NCI-H1092 (cell line): ENCODE measurements at regions not wholly inside any gene's neighbourhood (a gene's known extent, or its start where the extent isn't known, plus 50 kb on each side); places are given as distances from the start of the nearest gene placed in this dataset.
A peak's percentile ranks its signal among the peaks of the same experiment; 100 is the strongest.

Experiments used
- DNase-seq: peaks from one replicate; lab custom pipeline; 2025; lab: John Stamatoyannopoulos, UW

DNA sequence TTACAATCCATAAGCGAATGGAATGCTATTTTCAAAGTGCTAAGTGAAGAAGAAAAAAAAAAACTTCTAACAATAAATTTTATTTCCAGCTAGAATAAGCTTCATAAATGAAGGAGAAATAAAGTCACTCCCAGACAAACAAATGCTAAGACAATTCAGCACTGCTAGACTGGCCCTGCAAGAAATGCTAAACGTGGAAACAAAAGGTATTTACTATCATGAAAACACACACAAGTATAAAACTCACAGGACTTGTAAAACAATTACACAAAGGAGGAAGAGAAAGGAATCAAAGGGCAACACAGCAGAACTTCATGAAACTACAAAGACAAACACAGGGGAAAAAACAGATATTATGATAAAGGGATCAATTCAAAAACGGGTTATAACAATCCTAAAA lies 85.8 kb upstream of the NELL2 start:
- no peak for DNase-seq

DNA sequence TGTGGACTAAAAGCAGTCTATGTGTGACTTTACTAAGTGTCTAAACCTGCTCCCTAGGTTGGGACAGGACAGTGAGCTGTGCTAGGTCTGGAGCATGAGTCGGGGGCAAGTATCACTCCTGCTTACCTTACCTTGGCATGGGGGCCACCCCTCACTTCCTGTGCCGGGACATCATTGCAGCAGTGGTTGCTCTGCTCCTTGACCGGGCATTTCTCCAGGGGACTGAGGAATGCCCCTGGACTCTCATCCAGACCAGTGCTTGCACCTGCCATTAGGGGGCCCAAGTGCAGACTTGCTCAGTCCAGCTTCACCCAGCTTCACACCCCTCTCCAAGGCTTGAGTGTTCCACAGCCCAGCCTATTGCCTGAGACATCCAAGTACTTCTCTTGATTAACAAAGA lies 84.7 kb upstream of the NELL2 start:
- no peak for DNase-seq

DNA sequence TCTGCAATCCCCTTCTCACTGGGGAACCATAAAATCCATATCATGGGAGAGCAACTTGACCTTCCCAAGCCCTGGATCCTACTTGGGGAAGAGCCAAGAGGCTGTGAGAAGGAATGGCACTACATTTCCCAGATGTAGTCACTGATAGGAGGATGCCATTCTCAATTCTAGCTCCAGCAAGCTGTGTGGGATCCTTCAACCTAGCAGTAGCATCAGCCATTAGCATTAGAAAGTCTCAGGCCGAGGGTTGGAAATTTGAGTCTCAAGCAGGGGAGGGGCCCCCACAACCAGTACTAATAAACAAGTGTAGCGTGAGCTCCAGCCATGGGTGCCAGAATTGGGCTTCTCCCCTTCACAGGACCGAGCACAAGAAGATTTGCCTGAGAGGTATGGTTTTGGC lies 84.3 kb upstream of the NELL2 start:
- no peak for DNase-seq

DNA sequence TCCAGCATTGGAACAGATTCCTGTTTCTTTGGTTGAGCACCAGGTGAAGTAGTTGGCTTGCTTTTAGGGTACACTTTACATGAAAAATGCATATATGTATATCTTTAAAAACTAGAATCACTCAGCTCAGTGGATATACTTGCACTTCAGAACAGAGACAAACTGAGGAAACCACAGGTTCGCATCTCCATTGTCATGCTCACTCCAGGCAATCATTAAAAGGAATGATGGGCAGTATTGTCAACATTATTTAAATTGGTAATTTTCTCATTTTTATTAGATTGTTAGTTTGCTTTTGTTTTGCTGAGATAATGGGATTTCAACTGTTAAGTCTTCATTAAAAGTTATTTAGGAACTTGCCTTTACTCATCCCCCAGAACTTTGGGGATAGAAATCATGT lies 71.0 kb upstream of the NELL2 start:
- DNase-seq: no peak

DNA sequence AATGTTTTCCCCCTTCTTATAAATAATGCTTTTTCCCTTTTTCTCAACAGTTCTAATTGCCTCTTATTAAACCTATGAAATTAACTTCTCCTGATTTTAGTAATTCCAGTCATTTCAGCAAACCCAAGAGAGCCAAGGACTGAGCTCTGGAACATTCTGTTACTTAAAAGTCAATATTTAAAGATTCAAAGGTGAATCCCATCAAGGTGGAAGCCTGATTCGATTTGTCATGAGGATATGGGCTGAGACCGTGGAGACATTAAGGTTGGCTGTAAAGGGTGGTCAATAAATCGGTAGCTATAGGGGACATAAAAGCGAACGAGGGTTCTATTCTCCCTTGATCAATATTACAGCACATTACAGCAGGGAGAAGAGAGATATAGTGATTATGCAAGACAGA lies 66.6 kb upstream of the NELL2 start:
- DNase-seq: no peak

DNA sequence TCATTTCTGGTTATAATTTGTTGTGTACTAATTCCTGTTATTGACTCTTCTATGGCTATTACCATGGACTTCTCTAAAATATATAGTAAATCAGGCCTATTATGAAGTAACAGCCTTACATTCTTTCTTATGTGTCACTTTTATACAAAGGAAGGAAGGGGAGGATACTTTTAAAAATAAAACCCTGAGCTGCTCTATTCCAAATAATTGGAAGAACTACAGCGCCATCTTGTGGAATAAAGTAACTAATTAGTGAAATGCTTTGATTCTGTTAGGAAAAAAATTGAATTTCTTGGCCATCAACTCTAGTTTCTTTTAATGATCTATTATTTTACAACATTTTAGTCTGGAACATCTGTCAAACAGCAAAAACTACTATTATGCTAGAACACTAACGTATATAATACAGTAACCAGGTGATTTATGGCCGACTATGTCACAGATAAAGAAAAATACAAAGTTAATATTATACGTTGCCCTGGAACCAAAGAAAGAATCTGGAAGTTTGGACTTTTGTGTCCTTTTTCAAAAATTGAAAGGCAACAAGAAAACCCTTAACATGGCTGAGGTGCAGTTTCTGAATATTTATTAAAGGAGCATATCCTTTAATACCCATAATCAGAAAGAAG lies 55.0 kb upstream of the NELL2 start:
- peak; percentile 93 for DNase-seq

DNA sequence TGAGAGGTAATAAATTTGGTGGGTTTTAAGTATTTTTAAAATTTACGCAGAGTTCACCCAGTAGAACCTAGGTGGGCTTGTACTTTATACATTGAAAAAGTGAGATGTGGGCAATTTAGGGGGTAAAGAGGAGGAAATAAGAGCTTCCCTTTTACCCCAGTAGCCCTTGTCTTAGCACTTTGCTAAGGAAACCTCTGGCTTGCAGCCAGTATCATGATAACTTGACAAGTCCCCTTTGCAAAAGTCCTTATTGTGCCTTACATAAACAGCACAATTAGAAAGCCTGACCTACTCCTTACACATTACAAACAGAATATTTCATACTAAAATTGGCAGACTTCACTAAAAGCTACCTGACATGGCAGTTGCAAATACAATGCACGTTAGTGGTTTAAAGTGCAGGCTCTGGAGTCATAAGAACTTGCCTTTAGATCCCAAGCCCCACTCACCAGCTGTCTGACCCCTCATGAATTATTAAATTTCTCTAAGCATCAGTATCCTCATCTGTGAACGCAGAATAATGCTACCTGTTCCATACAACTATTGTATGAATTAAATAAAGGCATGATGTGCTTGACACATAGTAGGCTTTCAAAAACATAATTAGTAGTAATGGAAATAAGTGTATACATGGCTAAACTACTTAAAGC lies 53.2 kb upstream of the NELL2 start:
- peak; percentile 8 for DNase-seq
